GM12864 (cell line): ENCODE measurements at regions not wholly inside any gene's neighbourhood (a gene's known extent, or its start where the extent isn't known, plus 50 kb on each side); places are given as distances from the start of the nearest gene placed in this dataset.
"Not testable (repeated sequence)": the region's sequence is repeated elsewhere in the genome, so short reads cannot be mapped to it uniquely, and the experiment has no call there.

ENCODE experiments used
- DNase-seq: peaks from one replicate; pipeline ENCODE4 v3.0.0-alpha.2; 2011; ENCODE audit warnings: low read depth
- H3K4me3 ChIP-seq: 2 replicates; pipeline ENCODE4 v1.5.1; 2011; ENCODE audit warnings: mild to moderate bottlenecking, low read depth, low read length, control low read depth
- CTCF ChIP-seq: IDR thresholded peaks from 2 replicates; pipeline ENCODE4 v1.5.1; 2011; ENCODE audit warnings: low read depth, mild to moderate bottlenecking, moderate library complexity, low read length, control low read depth, inconsistent platforms; ENCODE audit errors: missing control alignments

GRCh38 chr13:39929583-39929982 is 274.1 kb downstream of the COG6 start:
- no peak for DNase-seq
- H3K4me3 ChIP-seq = no peak overlapping the region

GRCh38 chr13:39930060-39930459 is 274.6 kb downstream of the COG6 start:
- no peak overlapping the region; the same call in 1 of the 2 replicates for H3K4me3 ChIP-seq
- DNase-seq = no peak
- TF ChIP-seq CTCF = no peak

More at GRCh38 chr13:39929583-39929982, 274.1 kb downstream of the COG6 start:
- TF ChIP-seq CTCF = no peak

GRCh38 chr13:39930544-39931444 is 275.3 kb downstream of the COG6 start:
- no peak for TF ChIP-seq CTCF
- no peak overlapping the region; the same call in 1 of the 2 replicates for H3K4me3 ChIP-seq
- no peak for DNase-seq

- TF ChIP-seq CTCF = no peak
- no peak overlapping the region for H3K4me3 ChIP-seq
- no peak for DNase-seq
Measured at GRCh38 chr13:39931505-39931904, 276.0 kb downstream of the COG6 start.

GRCh38 chr13:39932514-39932913 is 277.1 kb downstream of the COG6 start:
- not testable (repeated sequence) for H3K4me3 ChIP-seq, DNase-seq

- no peak overlapping the region for H3K4me3 ChIP-seq
- DNase-seq = no peak
- TF ChIP-seq CTCF = no peak
Measured at GRCh38 chr13:39935155-39935554, 279.7 kb downstream of the COG6 start.

- no peak for DNase-seq
- TF ChIP-seq CTCF = no peak
- no peak overlapping the region for H3K4me3 ChIP-seq
Measured at GRCh38 chr13:39938596-39938995, 283.1 kb downstream of the COG6 start.
